ENCODE measurements at regions not wholly inside any gene's neighbourhood (a gene's known extent, or its start where the extent isn't known, plus 50 kb on each side); places are given as distances from the start of the nearest gene placed in this dataset.

DNA sequence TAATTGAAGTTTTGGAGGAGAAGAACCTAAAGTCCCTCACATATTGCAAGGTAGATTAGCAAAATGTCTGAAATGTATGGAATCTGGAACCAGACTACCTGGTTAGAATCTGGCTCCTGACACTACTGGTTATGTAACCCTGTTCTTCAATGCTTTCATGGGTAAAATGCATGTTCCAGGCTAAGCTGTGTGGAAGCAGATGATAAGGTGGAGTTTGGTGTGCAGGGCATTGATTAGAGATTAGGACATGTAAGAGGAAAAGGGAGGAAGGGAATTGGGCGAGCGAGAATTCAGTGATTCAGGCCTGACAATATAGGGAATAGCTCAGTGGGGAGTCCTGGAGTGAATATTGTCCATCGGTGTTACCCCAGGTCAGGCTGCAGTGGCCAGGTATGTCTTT, 165.8 kb upstream of the SFRP2 start:
- no peak for TF ChIP-seq POLR2A (IDR thresholded peaks at IDR 0.05; ENCODE audit: low read depth)
- TF ChIP-seq CTCF (IDR thresholded peaks at IDR 0.05) = no peak
